ENCODE measurements at regions not wholly inside any gene's neighbourhood (a gene's known extent, or its start where the extent isn't known, plus 50 kb on each side); places are given as distances from the start of the nearest gene placed in this dataset.
A peak's percentile ranks its signal among the peaks of the same experiment; 100 is the strongest.
"Not testable (repeated sequence)": the region's sequence is repeated elsewhere in the genome, so short reads cannot be mapped to it uniquely, and the experiment has no call there.

DNA sequence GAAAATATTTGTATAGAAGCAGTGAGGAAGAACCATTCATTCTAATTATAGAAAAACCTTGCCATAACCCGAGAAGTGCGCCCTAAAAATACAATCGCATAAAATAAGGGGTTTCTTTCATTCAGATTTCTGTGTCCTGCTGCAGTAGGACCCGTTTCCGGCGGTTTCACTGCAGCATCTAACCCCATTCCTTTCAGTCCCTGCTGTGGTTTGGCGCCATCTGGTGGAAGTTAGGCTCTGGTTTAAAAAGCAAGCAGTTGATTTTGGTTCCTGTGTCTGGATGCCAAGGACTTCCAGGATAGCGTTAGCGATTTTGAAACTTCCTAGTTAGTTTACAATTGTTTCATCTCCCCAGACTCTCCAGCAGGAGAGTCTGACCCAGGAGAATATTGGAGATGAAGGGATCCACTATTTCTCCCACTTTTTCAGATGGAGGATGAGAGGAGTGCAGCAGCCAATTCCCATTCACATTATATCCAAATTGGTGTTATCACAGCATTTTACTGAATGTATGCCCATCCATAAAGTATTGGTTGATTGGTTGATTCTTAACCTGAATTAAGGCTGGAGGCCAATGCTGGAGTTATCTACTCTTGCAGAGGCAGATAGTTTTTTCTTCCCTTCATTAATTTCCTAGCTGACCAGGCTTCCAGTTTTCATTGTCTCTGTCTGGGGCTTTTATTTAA is 128.8 kb upstream of the CACNA2D1 start:
- Histone ChIP-seq H3K4me3 (replicated peaks in 1 of 3; ENCODE audit: low read depth in 2 of 3, low read length in 3 of 3) (no peak overlapping the region), H2AFZ (ENCODE audit: insufficient read depth, low read depth, low read length, poor library complexity, severe bottlenecking) (no peak overlapping the region), H3K36me3 (replicated peaks in 1 of 2; ENCODE audit: control insufficient read depth in 1 of 2, insufficient read depth in 2 of 2, low read length in 2 of 2) (no peaks in the 10 kb centered on the region), H3K27ac (ENCODE audit: low read depth in 1 of 2, low read length in 2 of 2) (no peak overlapping the region), H3K9ac (ENCODE audit: insufficient read depth, low read length, poor library complexity, severe bottlenecking) (no peak overlapping the region), H3K79me2 (ENCODE audit: insufficient read depth, low read length) (no peaks in the 10 kb centered on the region), H3K4me1 (ENCODE audit: control insufficient read depth in 1 of 2, insufficient read depth in 2 of 2, low read length in 2 of 2) (no peaks in the 10 kb centered on the region), H3K27me3 (ENCODE audit: control insufficient read depth in 2 of 2, insufficient read depth in 2 of 2, low read length in 2 of 2) (no peaks in the 10 kb centered on the region), H4K20me1 (ENCODE audit: insufficient read depth, low read length) (no peaks in the 10 kb centered on the region), H3K4me2 (replicated peaks; ENCODE audit: extremely low read depth, low read length, poor library complexity, severe bottlenecking) (no peak overlapping the region), H3K9me3 (replicated peaks in 1 of 2; ENCODE audit: control insufficient read depth in 1 of 2, insufficient read depth in 1 of 2, low read length in 2 of 2) (no peaks in the 10 kb centered on the region)
- TF ChIP-seq, protein P1, sequence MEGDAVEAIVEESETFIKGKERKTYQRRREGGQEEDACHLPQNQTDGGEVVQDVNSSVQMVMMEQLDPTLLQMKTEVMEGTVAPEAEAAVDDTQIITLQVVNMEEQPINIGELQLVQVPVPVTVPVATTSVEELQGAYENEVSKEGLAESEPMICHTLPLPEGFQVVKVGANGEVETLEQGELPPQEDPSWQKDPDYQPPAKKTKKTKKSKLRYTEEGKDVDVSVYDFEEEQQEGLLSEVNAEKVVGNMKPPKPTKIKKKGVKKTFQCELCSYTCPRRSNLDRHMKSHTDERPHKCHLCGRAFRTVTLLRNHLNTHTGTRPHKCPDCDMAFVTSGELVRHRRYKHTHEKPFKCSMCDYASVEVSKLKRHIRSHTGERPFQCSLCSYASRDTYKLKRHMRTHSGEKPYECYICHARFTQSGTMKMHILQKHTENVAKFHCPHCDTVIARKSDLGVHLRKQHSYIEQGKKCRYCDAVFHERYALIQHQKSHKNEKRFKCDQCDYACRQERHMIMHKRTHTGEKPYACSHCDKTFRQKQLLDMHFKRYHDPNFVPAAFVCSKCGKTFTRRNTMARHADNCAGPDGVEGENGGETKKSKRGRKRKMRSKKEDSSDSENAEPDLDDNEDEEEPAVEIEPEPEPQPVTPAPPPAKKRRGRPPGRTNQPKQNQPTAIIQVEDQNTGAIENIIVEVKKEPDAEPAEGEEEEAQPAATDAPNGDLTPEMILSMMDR (IDR thresholded peaks at IDR 0.05): peak; percentile 91
- no peak overlapping the region for H3K4me3 Mint-ChIP-seq
- intact Hi-C loops (cut with micrococcal nuclease): loop anchor here (5.0 to 10.0 kb wide), 2 partner anchors 1068 to 1070 kb away; no protein-coding TSS in a partner anchor
- H3K27me3 Mint-ChIP-seq (ENCODE audit: low read depth in 3 of 3): peaks cover 0 to 4% (median 1%) of the 10 kb centered on the region in 3 donors
- no peak overlapping the region for H3K27ac Mint-ChIP-seq
- peak; percentile 35 to 63 (median 52) for DNase-seq
- no peaks in the 10 kb centered on the region for H3K36me3 Mint-ChIP-seq
- H3K4me1 Mint-ChIP-seq: peaks cover 3% of the 10 kb centered on the region
- no CpG with 5 or more reads among the region's 9 CpGs for WGBS (ENCODE audit: insufficient coverage)
- H3K9me3 Mint-ChIP-seq: peaks cover 0 to 4% (median 0%) of the 10 kb centered on the region in 7 donors

DNA sequence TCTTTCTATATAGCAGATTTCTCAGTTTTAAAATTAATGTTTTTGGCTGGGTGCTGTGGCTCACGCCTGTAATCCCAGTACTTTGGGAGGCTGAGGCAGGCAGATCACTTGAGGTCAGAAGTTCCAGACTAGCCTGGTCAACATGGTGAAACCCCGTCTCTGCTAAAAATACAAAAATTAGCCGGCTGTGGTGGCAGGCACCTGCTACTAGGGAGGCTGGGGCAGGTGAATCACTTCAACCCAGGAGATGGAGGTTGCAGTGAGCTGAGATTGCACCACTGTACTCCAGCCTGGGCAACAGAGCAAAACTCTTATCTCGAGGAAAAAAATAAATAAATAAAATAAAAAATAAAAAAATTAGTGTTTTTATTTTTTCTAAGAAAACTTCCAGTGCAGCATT is 127.5 kb upstream of the CACNA2D1 start:
- not testable (repeated sequence) for H3K4me1 ChIP-seq (ENCODE audit: control insufficient read depth in 1 of 2, insufficient read depth in 2 of 2, low read length in 2 of 2); DNase-seq; H3K4me1 Mint-ChIP-seq; H4K20me1 ChIP-seq (ENCODE audit: insufficient read depth, low read length); H3K27me3 ChIP-seq (ENCODE audit: control insufficient read depth in 2 of 2, insufficient read depth in 2 of 2, low read length in 2 of 2); H2AFZ ChIP-seq (ENCODE audit: insufficient read depth, low read depth, low read length, poor library complexity, severe bottlenecking); H3K27ac ChIP-seq (ENCODE audit: low read depth in 1 of 2, low read length in 2 of 2); H3K36me3 Mint-ChIP-seq; H3K4me3 ChIP-seq (replicated peaks in 1 of 3; ENCODE audit: low read depth in 2 of 3, low read length in 3 of 3); H3K9me3 ChIP-seq (replicated peaks in 1 of 2; ENCODE audit: control insufficient read depth in 1 of 2, insufficient read depth in 1 of 2, low read length in 2 of 2); H3K9ac ChIP-seq (ENCODE audit: insufficient read depth, low read length, poor library complexity, severe bottlenecking); H3K4me3 Mint-ChIP-seq; H3K79me2 ChIP-seq (ENCODE audit: insufficient read depth, low read length); H3K36me3 ChIP-seq (replicated peaks in 1 of 2; ENCODE audit: control insufficient read depth in 1 of 2, insufficient read depth in 2 of 2, low read length in 2 of 2); H3K4me2 ChIP-seq (replicated peaks; ENCODE audit: extremely low read depth, low read length, poor library complexity, severe bottlenecking); H3K9me3 Mint-ChIP-seq; H3K27me3 Mint-ChIP-seq (ENCODE audit: low read depth in 3 of 3); H3K27ac Mint-ChIP-seq
- WGBS (ENCODE audit: insufficient coverage): 80% methylated on average over 1 of the region's 4 CpGs
- intact Hi-C loops (cut with micrococcal nuclease): loop anchor here (5.0 to 10.0 kb wide), 2 partner anchors 1066 to 1069 kb away; no protein-coding TSS in a partner anchor
